DMS53 treated with DMSO at 0.1 percent for 48 hours (cell line): ENCODE measurements at regions not wholly inside any gene's neighbourhood (a gene's known extent, or its start where the extent isn't known, plus 50 kb on each side); places are given as distances from the start of the nearest gene placed in this dataset.
A peak's percentile ranks its signal among the peaks of the same experiment; 100 is the strongest.
"Not testable (repeated sequence)": the region's sequence is repeated elsewhere in the genome, so short reads cannot be mapped to it uniquely, and the experiment has no call there.

ENCODE experiments used
- DNase-seq: peaks from one replicate; lab custom pipeline; 2025; ENCODE audit not compliant: unreplicated experiment; lab: John Stamatoyannopoulos, UW

GRCh38 chr4:163077680-163078079, 89.0 kb downstream of the NAF1 start:
- DNase-seq = no peak

DNA sequence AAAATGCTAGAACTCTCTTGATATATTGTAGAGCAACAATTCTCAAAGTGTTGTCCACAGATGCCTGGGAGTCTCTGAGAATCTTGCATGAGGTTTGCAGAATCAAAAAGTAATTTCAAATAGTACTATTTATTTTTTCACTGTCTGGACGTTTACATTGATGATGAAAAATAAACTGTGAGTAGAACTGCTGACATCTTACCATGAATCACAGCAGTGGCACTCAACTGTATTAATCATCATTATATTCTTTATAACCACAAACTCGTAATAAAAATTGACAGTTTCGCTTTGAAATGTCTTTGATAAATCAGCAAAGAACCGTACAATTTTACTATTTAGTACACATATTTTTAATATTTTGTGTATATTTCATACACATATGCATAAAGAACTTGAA, 94.5 kb downstream of the NAF1 start:
- no peak for DNase-seq

DNA sequence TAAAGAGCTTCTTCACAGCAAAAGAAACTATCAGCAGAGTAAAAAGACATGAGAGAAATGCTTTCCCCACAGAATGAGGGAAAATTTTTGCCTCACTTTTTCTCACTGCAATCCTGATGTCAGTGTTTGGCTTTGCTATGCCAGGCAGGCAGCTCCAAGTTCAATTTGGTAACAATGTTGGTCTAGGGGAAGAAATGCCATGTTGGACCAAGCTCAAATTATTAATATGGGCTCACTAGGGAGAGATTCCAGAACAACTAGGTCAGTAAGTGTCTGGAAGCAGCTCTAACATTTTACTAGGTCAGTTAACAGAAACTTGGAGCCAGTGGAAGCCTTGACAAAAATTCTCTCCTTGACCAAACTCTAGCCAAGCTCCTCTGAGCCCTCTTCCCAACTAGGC, 95.4 kb downstream of the NAF1 start:
- no peak for DNase-seq

DNA sequence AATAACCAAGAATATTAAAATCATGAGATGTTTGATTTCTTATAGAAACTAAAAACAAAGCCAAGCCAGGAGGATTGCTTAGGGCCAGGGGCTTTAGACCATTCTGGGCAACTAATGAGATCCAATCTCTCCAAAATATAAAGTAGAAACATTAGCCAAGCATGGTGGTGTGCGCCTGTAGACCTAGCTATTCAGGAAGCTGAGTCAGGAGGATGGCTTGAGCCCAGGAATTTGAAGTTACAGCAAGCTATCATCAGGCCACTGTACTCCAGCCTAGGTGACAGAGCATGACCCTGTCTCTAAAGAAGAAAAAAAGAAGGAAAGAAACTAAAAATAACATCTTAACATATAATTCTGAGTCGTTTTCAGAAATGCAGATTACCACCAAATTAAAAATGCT, 96.7 kb downstream of the NAF1 start:
- no peak for DNase-seq

- DNase-seq = no peak
Observed at GRCh38 chr4:163063891-163064290, 102.8 kb downstream of the NAF1 start.

GRCh38 chr4:163048447-163048846, 118.2 kb downstream of the NAF1 start:
- DNase-seq = peak; percentile 8

- no peak for DNase-seq
Observed at GRCh38 chr4:163042306-163042705, 124.4 kb downstream of the NAF1 start.

DNA sequence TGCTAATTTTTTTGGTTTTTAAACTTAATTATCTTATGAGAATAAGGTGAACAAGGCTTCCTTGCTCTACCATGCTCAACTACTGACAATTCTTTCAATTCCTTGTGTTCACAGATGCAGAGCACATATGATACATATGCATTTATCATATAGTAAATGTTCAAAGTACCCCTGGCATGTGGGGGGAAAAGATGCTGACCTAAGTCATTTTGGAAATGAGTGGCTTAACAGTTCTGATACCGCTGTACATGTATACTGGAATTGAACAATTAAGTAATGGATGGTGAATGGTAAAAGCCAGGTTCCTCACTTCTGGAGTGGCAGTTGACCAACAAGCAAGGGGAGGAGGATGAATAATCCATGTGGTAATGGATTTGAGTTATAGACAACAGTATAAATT, 149.6 kb downstream of the NAF1 start:
- no peak for DNase-seq

DNA sequence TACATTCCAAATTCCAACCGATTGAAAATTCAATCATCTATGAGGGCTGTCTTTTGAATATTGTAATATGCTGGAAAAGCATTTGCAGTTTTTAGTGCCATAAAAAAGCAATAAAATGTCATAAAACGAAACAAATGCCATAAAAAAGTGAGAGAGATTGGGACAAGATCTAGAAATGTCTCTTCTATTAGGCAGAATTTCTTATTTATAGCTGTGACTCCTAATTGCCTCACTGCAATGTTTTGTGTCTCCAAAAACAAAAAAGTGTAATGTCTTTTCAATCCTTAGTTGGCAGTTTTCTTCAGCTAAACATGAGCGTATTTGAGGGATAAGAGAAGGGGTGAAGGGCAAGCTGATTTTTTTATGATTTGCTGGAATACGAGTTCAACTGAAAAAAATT, 153.9 kb downstream of the NAF1 start:
- no peak for DNase-seq

DNA sequence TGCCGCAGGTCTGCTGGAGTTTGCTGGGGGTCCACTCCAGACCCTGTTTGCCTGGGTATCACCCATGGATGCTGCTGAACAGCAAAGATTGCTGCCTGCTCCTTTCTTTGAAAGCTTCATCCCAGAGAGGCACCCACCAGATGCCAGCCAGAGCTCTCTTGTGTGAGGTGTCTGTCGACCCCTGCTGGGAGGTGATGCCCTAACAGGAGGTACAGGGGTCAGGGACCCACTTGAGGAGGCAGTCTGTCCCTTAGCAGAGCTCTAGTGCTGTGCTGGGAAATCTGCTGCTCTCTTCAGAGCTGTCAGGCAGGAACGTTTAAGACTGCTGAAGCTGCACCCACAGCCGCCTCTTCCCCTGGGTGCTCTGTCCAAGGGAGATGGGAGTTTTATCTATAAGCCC, 162.7 kb downstream of the NAF1 start:
- no peak for DNase-seq

DNA sequence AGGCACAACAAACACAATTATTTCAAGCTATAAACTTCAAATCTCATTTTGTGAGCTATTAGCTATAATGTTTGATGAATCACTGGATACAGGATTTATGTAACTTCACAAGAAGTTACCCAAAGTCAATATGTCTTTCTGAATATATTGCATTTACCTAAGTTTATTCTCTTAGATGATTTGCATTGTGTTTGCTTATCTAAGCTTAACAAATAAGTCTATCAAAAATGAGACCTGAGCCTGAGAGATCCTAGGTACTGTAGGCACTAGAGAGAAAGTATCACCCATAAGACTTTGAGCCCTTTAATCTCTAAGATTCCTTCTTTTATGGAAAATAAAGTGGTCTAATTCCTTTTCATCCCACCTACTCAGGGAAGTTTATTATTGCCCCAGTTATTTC, 178.2 kb downstream of the NAF1 start:
- no peak for DNase-seq

- no peak for DNase-seq
Observed at GRCh38 chr4:162985131-162985530, 181.6 kb downstream of the NAF1 start.

GRCh38 chr4:162984621-162985020, 182.1 kb downstream of the NAF1 start:
- no peak for DNase-seq

DNA sequence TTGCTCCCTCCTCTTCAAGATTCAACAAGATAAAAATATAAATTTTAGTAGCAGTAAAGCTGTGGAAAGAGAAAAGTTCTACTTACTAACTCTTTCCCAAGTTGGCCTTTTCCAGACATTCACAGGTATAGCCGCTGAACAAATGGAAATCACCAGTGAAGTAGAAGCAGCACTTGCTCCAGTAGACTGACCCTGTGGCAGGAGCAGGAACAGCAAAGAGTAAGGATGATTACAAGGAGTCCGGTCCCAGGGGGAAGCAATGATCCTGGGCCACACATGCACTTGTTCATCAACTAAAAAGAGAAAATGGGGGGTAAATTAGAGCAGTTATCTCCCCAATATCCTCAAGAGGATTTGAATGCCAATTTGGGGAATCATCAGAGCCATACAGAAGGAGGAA, 184.9 kb downstream of the NAF1 start:
- no peak for DNase-seq

- DNase-seq = no peak
Observed at GRCh38 chr4:162978398-162978797, 188.3 kb downstream of the NAF1 start.

DNA sequence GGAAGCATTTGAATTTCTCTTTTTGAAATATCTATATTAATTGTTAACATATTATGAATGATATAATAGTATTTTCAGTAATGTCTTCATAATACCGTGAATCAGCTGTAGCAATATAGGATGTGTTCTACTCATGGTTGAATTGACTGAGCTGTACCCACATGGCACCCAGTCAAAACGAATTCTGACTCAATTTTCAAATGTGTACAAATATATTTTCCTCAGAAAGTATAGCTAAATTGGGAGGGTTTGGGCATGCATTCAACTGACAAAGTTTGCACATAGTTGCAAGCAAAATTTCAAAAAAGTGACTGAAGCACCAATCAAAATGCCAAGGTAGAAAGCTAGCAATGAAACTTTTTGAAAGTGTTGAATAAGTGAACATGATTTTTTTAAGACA, 188.9 kb downstream of the NAF1 start:
- DNase-seq = no peak

- DNase-seq = no peak
Observed at GRCh38 chr4:162972661-162973330, 193.9 kb downstream of the NAF1 start.

DNA sequence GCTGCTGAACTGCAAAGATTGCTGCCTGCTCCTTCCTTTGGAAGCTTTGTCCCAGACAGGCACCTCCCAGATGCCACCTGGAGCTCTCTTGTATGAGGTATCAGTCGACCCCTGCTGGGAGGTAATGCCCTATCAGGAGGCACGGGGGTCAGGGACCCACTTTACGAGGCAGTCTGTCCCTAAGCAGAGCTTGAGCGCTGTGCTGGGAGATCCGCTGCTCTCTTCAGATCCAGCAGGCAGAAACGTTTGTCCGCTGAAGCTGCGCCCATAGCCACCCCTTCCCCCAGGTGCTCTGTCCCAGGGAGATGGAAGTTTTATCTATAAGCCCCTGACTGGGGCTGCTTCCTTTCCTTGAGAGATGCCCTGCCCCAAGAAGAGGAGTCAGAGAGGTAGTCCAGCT, 197.5 kb downstream of the NAF1 start:
- DNase-seq = no peak

DNA sequence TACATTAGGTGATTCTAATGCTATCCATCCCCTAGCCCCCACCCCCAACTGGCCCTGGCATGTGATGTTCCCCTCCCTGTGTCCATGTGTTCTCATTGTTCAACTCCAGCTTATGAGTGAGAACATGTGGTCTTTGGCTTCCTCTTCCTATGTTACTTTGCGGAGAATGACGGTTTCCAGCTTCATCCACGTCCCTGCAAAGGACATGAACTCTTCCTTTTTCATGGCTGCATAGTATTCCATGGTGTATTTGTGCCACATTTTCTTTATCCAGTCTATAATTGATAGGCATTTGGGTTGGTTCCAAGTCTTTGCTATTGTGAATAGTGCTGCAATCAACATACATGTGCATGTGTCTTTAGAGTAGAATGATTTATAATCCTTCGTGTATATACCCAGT, 200.7 kb downstream of the NAF1 start:
- not testable (repeated sequence) for DNase-seq

GRCh38 chr4:162959046-162959445, 207.6 kb downstream of the NAF1 start:
- DNase-seq = peak; percentile 67

DNA sequence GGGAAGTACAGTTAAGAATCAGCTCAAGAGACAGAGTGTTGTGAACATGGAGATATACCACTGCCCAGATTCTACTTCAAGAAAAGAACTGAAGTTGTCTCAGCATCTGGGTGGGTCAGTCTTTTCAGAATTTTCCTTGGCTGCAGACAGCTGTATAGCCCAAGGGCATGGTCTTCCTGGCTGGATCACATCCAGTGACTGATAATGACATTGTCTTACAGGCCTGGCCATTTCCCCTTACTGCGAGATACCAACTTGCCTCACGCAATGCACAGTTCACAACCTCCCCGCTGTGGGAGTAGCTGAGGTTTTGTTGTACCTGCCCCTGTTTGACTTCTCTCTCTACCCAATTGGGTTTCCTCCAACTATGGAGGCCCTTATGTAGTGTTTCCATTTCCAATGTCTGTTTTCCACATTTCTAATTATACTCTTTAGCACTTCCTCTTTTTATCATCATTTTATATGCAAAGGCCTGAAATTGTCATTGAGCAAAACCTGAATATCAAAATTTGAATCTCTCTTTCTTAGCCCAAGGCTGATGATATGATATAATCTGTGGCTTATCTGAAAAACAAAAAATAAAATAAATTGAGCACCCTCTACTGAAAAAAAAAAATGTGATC, 209.1 kb downstream of the NAF1 start:
- DNase-seq = no peak

- no peak for DNase-seq
Observed at GRCh38 chr4:162954976-162955375, 211.7 kb downstream of the NAF1 start.

DNA sequence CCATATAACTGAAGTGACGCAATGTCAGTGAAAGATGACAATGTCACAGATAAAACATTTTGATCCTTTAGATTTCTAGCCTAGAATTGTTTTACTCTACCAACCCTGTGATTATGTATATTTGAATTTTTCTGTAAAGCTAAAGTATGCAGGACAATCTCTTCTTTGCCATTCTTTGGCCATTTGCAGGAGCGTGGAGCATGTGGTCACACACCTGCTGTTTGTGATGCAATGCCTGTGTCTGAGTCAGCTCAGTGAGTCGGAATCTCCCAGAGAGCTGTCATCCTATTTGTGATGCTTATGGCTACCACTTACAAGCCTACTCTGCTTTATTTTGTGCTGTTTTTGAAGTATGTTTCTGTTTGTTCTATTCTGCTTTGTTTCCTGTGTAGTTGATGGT, 214.5 kb downstream of the NAF1 start:
- DNase-seq = peak; percentile 55
